COLO829 (cell line): ENCODE measurements at regions not wholly inside any gene's neighbourhood (a gene's known extent, or its start where the extent isn't known, plus 50 kb on each side); places are given as distances from the start of the nearest gene placed in this dataset.

Experiments
- DNase-seq: peaks from one replicate; pipeline ENCODE4 v3.0.0; 2012; ENCODE audit warnings: low spot score

- no peak for DNase-seq
These were observed 168.8 kb upstream of the HS3ST1 start for GRCh38 chr4:11597506-11597905.

GRCh38 chr4:11596989-11597388, 168.3 kb upstream of the HS3ST1 start:
- DNase-seq: no peak

- no peak for DNase-seq
These were observed 165.0 kb upstream of the HS3ST1 start for GRCh38 chr4:11593576-11594116.

DNA sequence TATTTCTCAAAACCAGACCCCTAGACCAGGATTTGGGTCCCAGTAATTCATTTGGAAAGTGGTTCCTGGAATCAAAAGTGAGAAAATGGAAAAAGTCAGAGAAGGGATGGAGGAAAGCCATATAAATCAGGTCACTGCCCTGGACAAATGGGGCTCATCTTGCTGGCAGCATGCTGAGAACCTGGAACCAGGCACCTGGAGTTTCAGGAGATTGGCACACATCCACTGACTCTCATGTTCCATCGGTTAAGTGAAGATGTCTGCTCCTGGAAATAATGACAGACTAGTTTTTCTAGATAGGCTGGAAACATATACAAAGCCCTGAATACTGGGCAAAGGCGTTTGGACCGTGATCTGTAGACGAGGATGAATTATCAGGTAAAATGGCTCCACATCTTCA, 163.6 kb upstream of the HS3ST1 start:
- DNase-seq: no peak

DNA sequence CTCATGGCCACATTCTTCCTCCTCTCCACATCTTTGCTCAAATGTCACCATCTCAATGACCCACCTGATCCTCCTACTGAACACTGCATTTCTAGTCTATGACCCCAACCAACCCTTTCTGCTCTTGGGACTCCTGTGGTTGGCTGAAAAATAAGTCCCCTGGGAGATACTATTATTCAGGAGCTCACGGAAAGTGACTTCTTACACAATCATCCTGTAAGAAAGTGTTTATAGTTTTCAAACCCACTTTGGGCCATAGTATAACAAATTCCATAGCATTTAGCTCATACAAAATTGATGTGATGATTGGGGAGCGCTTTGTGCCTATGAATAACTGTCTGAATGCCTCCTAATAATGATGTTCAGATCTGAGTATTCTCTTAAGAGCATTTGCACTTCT, 161.4 kb upstream of the HS3ST1 start:
- DNase-seq: no peak

- no peak for DNase-seq
These were observed 161.0 kb upstream of the HS3ST1 start for GRCh38 chr4:11589676-11590075.

- no peak for DNase-seq
These were observed 159.1 kb upstream of the HS3ST1 start for GRCh38 chr4:11587797-11588196.

DNA sequence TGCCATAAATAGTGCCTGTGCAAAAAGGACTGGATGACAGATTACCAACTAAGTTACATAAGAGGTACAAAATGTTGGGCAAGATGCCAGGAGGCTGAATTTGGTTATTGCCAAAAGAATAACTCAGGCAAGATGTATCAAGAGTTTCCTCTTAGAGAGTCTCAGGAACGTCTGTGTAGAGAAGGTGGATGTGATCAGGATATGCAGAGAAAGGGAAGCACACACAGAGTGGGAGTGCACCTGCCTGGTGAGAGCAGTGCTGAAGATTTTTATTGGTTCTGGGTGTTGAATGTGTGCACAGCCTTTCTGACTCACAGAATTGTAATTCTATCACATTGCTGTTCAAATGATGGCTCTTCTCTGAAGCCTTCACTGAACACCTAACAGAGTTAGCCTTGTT, 156.8 kb upstream of the HS3ST1 start:
- DNase-seq: no peak

GRCh38 chr4:11568511-11568910, 139.8 kb upstream of the HS3ST1 start:
- no peak for DNase-seq

- no peak for DNase-seq
These were observed 137.8 kb upstream of the HS3ST1 start for GRCh38 chr4:11566444-11567022.

GRCh38 chr4:11565899-11566298, 137.2 kb upstream of the HS3ST1 start:
- no peak for DNase-seq

GRCh38 chr4:11565213-11565612, 136.5 kb upstream of the HS3ST1 start:
- no peak for DNase-seq

DNA sequence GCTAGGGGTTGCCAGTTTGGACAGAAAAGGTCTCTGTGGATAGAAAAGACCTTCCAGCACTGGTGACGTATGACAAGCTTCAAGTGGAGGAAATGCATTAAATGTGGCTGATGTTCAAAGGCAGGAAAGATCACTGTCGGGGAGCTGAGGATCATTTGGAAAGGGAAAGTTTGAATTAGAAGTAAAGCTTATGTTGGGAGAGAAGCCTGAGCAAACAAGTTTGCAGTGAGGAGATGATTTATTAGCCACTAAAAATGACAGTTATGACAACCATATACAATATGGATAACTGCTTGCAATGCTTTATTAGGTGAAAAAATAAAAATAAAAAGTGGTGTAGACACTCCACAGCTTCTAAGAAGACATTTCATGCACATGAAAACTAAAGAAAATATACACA, 135.3 kb upstream of the HS3ST1 start:
- no peak for DNase-seq

DNA sequence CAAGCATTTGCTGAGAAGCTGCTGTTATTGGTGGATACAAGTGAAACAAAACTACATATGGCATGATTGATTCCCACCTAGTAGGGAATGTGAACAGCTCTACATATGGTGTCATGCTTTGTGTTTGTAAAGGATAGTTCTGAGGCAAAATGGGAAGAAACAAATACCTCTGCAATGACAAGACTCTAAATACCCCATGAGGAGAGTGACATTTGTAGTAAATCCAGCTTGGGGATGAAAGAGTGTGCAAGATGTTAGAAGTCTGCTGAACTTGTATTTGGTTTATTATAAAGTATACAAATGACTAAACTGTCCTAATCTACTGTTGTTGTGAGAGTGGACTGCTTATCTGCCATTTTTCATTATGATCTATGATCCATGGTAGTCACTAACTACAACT, 120.8 kb upstream of the HS3ST1 start:
- DNase-seq: no peak

DNA sequence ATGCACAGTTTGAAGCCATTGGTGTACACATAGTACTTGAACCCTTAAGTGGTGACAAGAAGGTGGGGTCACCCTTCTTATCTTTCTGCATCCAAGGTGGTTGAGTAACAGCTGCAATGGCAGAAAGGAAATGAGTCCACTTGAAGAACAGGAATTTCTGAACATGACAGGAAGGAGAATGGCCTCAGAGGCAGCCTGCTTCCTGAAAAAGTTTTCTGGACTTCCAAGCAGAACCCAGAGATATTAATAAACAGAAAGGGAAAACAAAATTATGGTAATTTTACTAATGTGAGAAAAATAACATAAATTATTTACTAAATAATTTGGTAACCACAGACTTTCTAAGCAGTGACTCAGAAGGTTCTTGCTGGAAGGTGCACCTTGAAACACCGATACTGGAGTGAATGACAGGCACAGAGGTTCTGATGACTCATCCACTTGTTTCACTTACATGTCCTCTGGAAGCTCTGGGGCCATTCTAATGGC, 119.9 kb upstream of the HS3ST1 start:
- no peak for DNase-seq

GRCh38 chr4:11546391-11547175, 117.9 kb upstream of the HS3ST1 start:
- no peak for DNase-seq

DNA sequence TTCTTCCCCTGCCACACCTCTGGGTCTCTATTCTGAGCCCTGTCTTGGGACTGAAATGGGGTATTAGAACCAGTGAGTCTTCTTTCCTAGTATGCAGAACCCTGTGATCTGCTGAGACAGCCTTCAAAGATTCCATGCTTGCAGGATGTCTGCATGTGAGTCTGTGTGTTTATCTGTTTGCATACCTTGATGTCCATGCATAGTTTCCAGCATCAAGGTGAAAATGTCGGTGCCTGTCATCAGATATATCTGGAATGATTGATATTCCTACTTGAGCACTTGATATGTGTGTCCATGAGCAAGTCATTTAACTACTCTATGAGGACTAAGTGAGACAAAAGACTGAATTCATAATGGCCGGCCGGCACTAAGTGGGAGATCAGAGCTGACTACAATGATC, 117.0 kb upstream of the HS3ST1 start:
- no peak for DNase-seq

- no peak for DNase-seq
These were observed 115.5 kb upstream of the HS3ST1 start for GRCh38 chr4:11544211-11544610.

DNA sequence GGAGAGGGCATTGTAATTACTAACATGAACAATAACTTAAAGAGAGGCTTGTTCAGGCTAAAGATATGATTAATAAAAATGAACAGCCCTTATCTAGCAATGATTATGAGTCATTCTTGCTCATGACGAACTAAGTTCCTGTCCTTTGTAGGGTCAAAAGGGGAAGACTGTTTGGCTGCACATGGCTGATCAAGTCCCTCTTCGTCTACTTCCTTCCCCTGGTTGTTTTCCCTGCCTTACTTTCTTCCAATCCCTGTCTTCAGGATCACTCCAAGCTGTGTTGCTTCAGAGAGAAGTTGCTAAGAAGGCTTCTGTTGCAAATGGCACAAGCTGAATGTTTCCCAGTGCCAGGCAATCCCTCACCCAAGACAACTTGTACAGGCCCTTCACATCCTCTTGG, 115.0 kb upstream of the HS3ST1 start:
- DNase-seq: peak; percentile 44

GRCh38 chr4:11542952-11543351, 114.3 kb upstream of the HS3ST1 start:
- DNase-seq: no peak

- DNase-seq: no peak
These were observed 109.2 kb upstream of the HS3ST1 start for GRCh38 chr4:11537846-11538245.

- DNase-seq: no peak
These were observed 106.6 kb upstream of the HS3ST1 start for GRCh38 chr4:11535333-11535732.

GRCh38 chr4:11534623-11535302, 106.1 kb upstream of the HS3ST1 start:
- DNase-seq: peak; percentile 28
